T-helper 2 cell treated with Interferon-gamma antibody and Interleukin-4, amounts not matched to agents 100 ng/mL and 5 ng/mL, for 36 hours (primary cell): ENCODE measurements at regions not wholly inside any gene's neighbourhood (a gene's known extent, or its start where the extent isn't known, plus 50 kb on each side); places are given as distances from the start of the nearest gene placed in this dataset.

Source experiments
- intact Hi-C: fragments of 100-400 bp; cut with micrococcal nuclease; formaldehyde crosslinking; loops from one replicate; pipeline ENCODE4 v1.15.1; 2023

- intact Hi-C loops = loop anchor here (2.0 kb wide), 1 partner anchor 37 kb away; no protein-coding TSS in a partner anchor
These were observed 93.1 kb downstream of the RHOB start for GRCh38 chr2:20539776-20540586.

GRCh38 chr2:20540587-20541293, 93.9 kb downstream of the RHOB start:
- intact Hi-C loops = no loop called here

GRCh38 chr2:20541294-20541640, 94.4 kb downstream of the RHOB start:
- intact Hi-C loops = no loop called here

- intact Hi-C loops = no loop called here
These were observed 94.8 kb downstream of the RHOB start for GRCh38 chr2:20541651-20542050.

- intact Hi-C loops = no loop called here
These were observed 95.4 kb downstream of the RHOB start for GRCh38 chr2:20542269-20542668.

GRCh38 chr2:20542746-20543468, 96.0 kb downstream of the RHOB start:
- intact Hi-C loops = no loop called here

- intact Hi-C loops = no loop called here
These were observed 96.7 kb downstream of the RHOB start for GRCh38 chr2:20543469-20544152.

GRCh38 chr2:20544153-20544747, 97.4 kb downstream of the RHOB start:
- intact Hi-C loops = no loop called here

GRCh38 chr2:20549144-20549543, 101.8 kb downstream of the HS1BP3 start:
- intact Hi-C loops = no loop called here

- intact Hi-C loops = no loop called here
These were observed 101.1 kb downstream of the HS1BP3 start for GRCh38 chr2:20549691-20550348.

GRCh38 chr2:20551260-20551944, 99.5 kb downstream of the HS1BP3 start:
- intact Hi-C loops = no loop called here

GRCh38 chr2:20551945-20552328, 99.0 kb downstream of the HS1BP3 start:
- intact Hi-C loops = no loop called here

- intact Hi-C loops = no loop called here
These were observed 98.1 kb downstream of the HS1BP3 start for GRCh38 chr2:20552847-20553246.

GRCh38 chr2:20553580-20553979, 97.3 kb downstream of the HS1BP3 start:
- intact Hi-C loops = no loop called here

GRCh38 chr2:20555954-20556353, 94.9 kb downstream of the HS1BP3 start:
- intact Hi-C loops = no loop called here

- intact Hi-C loops = no loop called here
These were observed 94.1 kb downstream of the HS1BP3 start for GRCh38 chr2:20556756-20557155.

- intact Hi-C loops = no loop called here
These were observed 93.7 kb downstream of the HS1BP3 start for GRCh38 chr2:20557226-20557625.

- intact Hi-C loops = no loop called here
These were observed 93.3 kb downstream of the HS1BP3 start for GRCh38 chr2:20557635-20558034.

- intact Hi-C loops = no loop called here
These were observed 92.3 kb downstream of the HS1BP3 start for GRCh38 chr2:20558391-20559150.
